ENCODE measurements at regions not wholly inside any gene's neighbourhood (a gene's known extent, or its start where the extent isn't known, plus 50 kb on each side); places are given as distances from the start of the nearest gene placed in this dataset.
"Not testable (repeated sequence)": the region's sequence is repeated elsewhere in the genome, so short reads cannot be mapped to it uniquely, and the experiment has no call there.

- H3K36me3 Mint-ChIP-seq (ENCODE audit: low read depth); H3K4me3 Mint-ChIP-seq; H3K27ac Mint-ChIP-seq; H3K27me3 Mint-ChIP-seq (ENCODE audit: low read depth); H3K4me1 Mint-ChIP-seq (ENCODE audit: low read depth); DNase-seq; POLR2A ChIA-PET; ATAC-seq; CTCF ChIA-PET: not testable (repeated sequence)
- peaks cover 19% of the 10 kb centered on the region for H3K9me3 Mint-ChIP-seq (ENCODE audit: insufficient read depth)
Observed at GRCh38 chr4:187671521-187671920, 324.1 kb upstream of the ZFP42 start.

GRCh38 chr4:187671958-187672357 lies 323.6 kb upstream of the ZFP42 start:
- H3K36me3 Mint-ChIP-seq (ENCODE audit: low read depth); H3K4me1 Mint-ChIP-seq (ENCODE audit: low read depth); CTCF ChIA-PET; H3K4me3 Mint-ChIP-seq; DNase-seq; POLR2A ChIA-PET; ATAC-seq; H3K27ac Mint-ChIP-seq; H3K27me3 Mint-ChIP-seq (ENCODE audit: low read depth): not testable (repeated sequence)
- H3K9me3 Mint-ChIP-seq (ENCODE audit: insufficient read depth) = peaks cover 19% of the 10 kb centered on the region

GRCh38 chr4:187672526-187672925 lies 323.0 kb upstream of the ZFP42 start:
- H3K36me3 Mint-ChIP-seq (ENCODE audit: low read depth); DNase-seq; ATAC-seq; H3K4me1 Mint-ChIP-seq (ENCODE audit: low read depth); POLR2A ChIA-PET; CTCF ChIA-PET; H3K4me3 Mint-ChIP-seq; H3K27ac Mint-ChIP-seq; H3K27me3 Mint-ChIP-seq (ENCODE audit: low read depth): not testable (repeated sequence)
- peaks cover 16% of the 10 kb centered on the region for H3K9me3 Mint-ChIP-seq (ENCODE audit: insufficient read depth)

GRCh38 chr4:187679450-187679849 lies 316.1 kb upstream of the ZFP42 start:
- Mint-ChIP-seq H3K36me3 (ENCODE audit: low read depth) (no peaks in the 10 kb centered on the region), H3K27me3 (ENCODE audit: low read depth) (no peaks in the 10 kb centered on the region), H3K9me3 (ENCODE audit: insufficient read depth) (peaks cover 8% of the 10 kb centered on the region), H3K4me3 (no peak overlapping the region), H3K27ac (no peak overlapping the region), H3K4me1 (ENCODE audit: low read depth) (no peaks in the 10 kb centered on the region)
- DNase-seq (no peak), ATAC-seq (no peak)
- ChIA-PET CTCF (no interaction called here), POLR2A (no interaction called here)

GRCh38 chr4:187685247-187685646 lies 310.3 kb upstream of the ZFP42 start:
- CTCF ChIA-PET = no interaction called here
- no peak overlapping the region for H3K4me3 Mint-ChIP-seq
- no peak for ATAC-seq

GRCh38 chr4:187687697-187688096 lies 307.9 kb upstream of the ZFP42 start:
- Mint-ChIP-seq H3K36me3 (ENCODE audit: low read depth) (no peaks in the 10 kb centered on the region), H3K27me3 (ENCODE audit: low read depth) (no peaks in the 10 kb centered on the region), H3K27ac (no peak overlapping the region), H3K9me3 (ENCODE audit: insufficient read depth) (peaks cover 14% of the 10 kb centered on the region), H3K4me3 (no peak overlapping the region), H3K4me1 (ENCODE audit: low read depth) (no peaks in the 10 kb centered on the region)
- POLR2A ChIA-PET = no interaction called here
- ATAC-seq (no peak), DNase-seq (no peak)
- CTCF ChIA-PET = no interaction called here

More at GRCh38 chr4:187685247-187685646, 310.3 kb upstream of the ZFP42 start:
- H3K27ac Mint-ChIP-seq = no peak overlapping the region
- H3K36me3 Mint-ChIP-seq (ENCODE audit: low read depth) = no peaks in the 10 kb centered on the region
- H3K27me3 Mint-ChIP-seq (ENCODE audit: low read depth) = no peaks in the 10 kb centered on the region
- DNase-seq = no peak
- no peaks in the 10 kb centered on the region for H3K4me1 Mint-ChIP-seq (ENCODE audit: low read depth)
- POLR2A ChIA-PET = no interaction called here
- H3K9me3 Mint-ChIP-seq (ENCODE audit: insufficient read depth) = peaks cover 14% of the 10 kb centered on the region

GRCh38 chr4:187692626-187693025 lies 302.9 kb upstream of the ZFP42 start:
- CTCF ChIA-PET = no interaction called here
- H3K9me3 Mint-ChIP-seq (ENCODE audit: insufficient read depth) = peaks cover 9% of the 10 kb centered on the region

GRCh38 chr4:187695531-187695930 lies 300.0 kb upstream of the ZFP42 start:
- H3K27me3 Mint-ChIP-seq (ENCODE audit: low read depth); POLR2A ChIA-PET: not testable (repeated sequence)

More at GRCh38 chr4:187692626-187693025, 302.9 kb upstream of the ZFP42 start:
- H3K4me3 Mint-ChIP-seq = no peak overlapping the region
- H3K36me3 Mint-ChIP-seq (ENCODE audit: low read depth) = no peaks in the 10 kb centered on the region
- DNase-seq (no peak), ATAC-seq (no peak)
- no peak overlapping the region for H3K27ac Mint-ChIP-seq
- no peaks in the 10 kb centered on the region for H3K4me1 Mint-ChIP-seq (ENCODE audit: low read depth)
- no peaks in the 10 kb centered on the region for H3K27me3 Mint-ChIP-seq (ENCODE audit: low read depth)
- POLR2A ChIA-PET = no interaction called here

GRCh38 chr4:187711586-187711985 lies 284.0 kb upstream of the ZFP42 start:
- no peak overlapping the region for H3K27ac Mint-ChIP-seq
- no peaks in the 10 kb centered on the region for H3K4me1 Mint-ChIP-seq (ENCODE audit: low read depth)
- CTCF ChIA-PET = no interaction called here
- H3K4me3 Mint-ChIP-seq = no peak overlapping the region
- H3K9me3 Mint-ChIP-seq (ENCODE audit: insufficient read depth) = peaks cover 25% of the 10 kb centered on the region
- no peaks in the 10 kb centered on the region for H3K36me3 Mint-ChIP-seq (ENCODE audit: low read depth)
- POLR2A ChIA-PET = no interaction called here
- ATAC-seq = no peak
- no peaks in the 10 kb centered on the region for H3K27me3 Mint-ChIP-seq (ENCODE audit: low read depth)
- no peak for DNase-seq

More at GRCh38 chr4:187695531-187695930, 300.0 kb upstream of the ZFP42 start:
- H3K4me1 Mint-ChIP-seq (ENCODE audit: low read depth); DNase-seq; H3K36me3 Mint-ChIP-seq (ENCODE audit: low read depth); ATAC-seq; H3K4me3 Mint-ChIP-seq; H3K27ac Mint-ChIP-seq; CTCF ChIA-PET: not testable (repeated sequence)
- H3K9me3 Mint-ChIP-seq (ENCODE audit: insufficient read depth) = peaks cover 11% of the 10 kb centered on the region

- no peaks in the 10 kb centered on the region for H3K36me3 Mint-ChIP-seq (ENCODE audit: low read depth)
- no peaks in the 10 kb centered on the region for H3K27me3 Mint-ChIP-seq (ENCODE audit: low read depth)
- H3K4me3 Mint-ChIP-seq = no peak overlapping the region
- DNase-seq (no peak), ATAC-seq (no peak)
- no peak overlapping the region for H3K27ac Mint-ChIP-seq
- no peaks in the 10 kb centered on the region for H3K4me1 Mint-ChIP-seq (ENCODE audit: low read depth)
- H3K9me3 Mint-ChIP-seq (ENCODE audit: insufficient read depth) = peaks cover 31% of the 10 kb centered on the region
- POLR2A ChIA-PET = no interaction called here
- CTCF ChIA-PET = no interaction called here
Observed at GRCh38 chr4:187714957-187715356, 280.6 kb upstream of the ZFP42 start.

- H3K9me3 Mint-ChIP-seq (ENCODE audit: insufficient read depth) = peaks cover 31% of the 10 kb centered on the region
- no peak overlapping the region for H3K27ac Mint-ChIP-seq
- CTCF ChIA-PET = no interaction called here
- POLR2A ChIA-PET = no interaction called here
- H3K27me3 Mint-ChIP-seq (ENCODE audit: low read depth) = no peaks in the 10 kb centered on the region
- no peak overlapping the region for H3K4me3 Mint-ChIP-seq
- DNase-seq (no peak), ATAC-seq (no peak)
- no peaks in the 10 kb centered on the region for H3K36me3 Mint-ChIP-seq (ENCODE audit: low read depth)
- H3K4me1 Mint-ChIP-seq (ENCODE audit: low read depth) = no peaks in the 10 kb centered on the region
Observed at GRCh38 chr4:187715466-187715865, 280.1 kb upstream of the ZFP42 start.

GRCh38 chr4:187724456-187724855 lies 271.1 kb upstream of the ZFP42 start:
- no peak for DNase-seq
- Mint-ChIP-seq H3K27ac (no peak overlapping the region), H3K36me3 (ENCODE audit: low read depth) (no peaks in the 10 kb centered on the region), H3K27me3 (ENCODE audit: low read depth) (no peaks in the 10 kb centered on the region), H3K9me3 (ENCODE audit: insufficient read depth) (peaks cover 25% of the 10 kb centered on the region), H3K4me1 (ENCODE audit: low read depth) (no peaks in the 10 kb centered on the region), H3K4me3 (no peak overlapping the region)
- ChIA-PET CTCF (no interaction called here), POLR2A (no interaction called here)
- ATAC-seq = no peak

GRCh38 chr4:187726485-187726884 lies 269.1 kb upstream of the ZFP42 start:
- Mint-ChIP-seq H3K27me3 (ENCODE audit: low read depth) (no peaks in the 10 kb centered on the region), H3K9me3 (ENCODE audit: insufficient read depth) (peaks cover 33% of the 10 kb centered on the region), H3K4me1 (ENCODE audit: low read depth) (no peaks in the 10 kb centered on the region), H3K36me3 (ENCODE audit: low read depth) (no peaks in the 10 kb centered on the region), H3K27ac (no peak overlapping the region), H3K4me3 (no peak overlapping the region)
- DNase-seq = no peak
- CTCF ChIA-PET = no interaction called here
- no peak for ATAC-seq
- POLR2A ChIA-PET = no interaction called here
